Liver (tissue), 8 donors: ENCODE measurements at regions not wholly inside any gene's neighbourhood (a gene's known extent, or its start where the extent isn't known, plus 50 kb on each side); places are given as distances from the start of the nearest gene placed in this dataset.

Experiments
- DNase-seq: peaks from one replicate; pipeline ENCODE4 v3.0.0-alpha.2; 2017; ENCODE audit warnings: low spot score
- H3K27ac ChIP-seq, 2 donors: one replicate each; pipeline ENCODE4 v1.7.0; 2013; ENCODE audit warnings: inconsistent platforms in 2 of 2, low read length in 2 of 2, control low read depth in 1 of 2, low read depth in 1 of 2, mild to moderate bottlenecking in 1 of 2
- H3K27me3 ChIP-seq, 4 donors: one replicate each; pipeline versions ENCODE4 v1.6.1 to v1.7.0; 2013; ENCODE audit warnings: low read length in 3 of 4, inconsistent platforms in 1 of 4, mild to moderate bottlenecking in 1 of 4, moderate library complexity in 1 of 4; ENCODE audit not compliant: control insufficient read depth in 4 of 4, insufficient read depth in 4 of 4
- H3K36me3 ChIP-seq, 4 donors: one replicate each; pipeline versions ENCODE4 v1.6.1 to v1.7.0; 2013; ENCODE audit warnings: low read length in 3 of 4, mild to moderate bottlenecking in 3 of 4, low read depth in 1 of 4, moderate library complexity in 1 of 4; ENCODE audit not compliant: control insufficient read depth in 4 of 4, insufficient read depth in 3 of 4
- H3K4me1 ChIP-seq, 4 donors: one replicate each; pipeline versions ENCODE4 v1.6.1 to v1.7.0; 2013; ENCODE audit warnings: low read length in 3 of 4, mild to moderate bottlenecking in 3 of 4, moderate library complexity in 1 of 4; ENCODE audit not compliant: control insufficient read depth in 4 of 4, insufficient read depth in 4 of 4
- H3K4me3 ChIP-seq, 3 donors: one replicate each; pipeline versions ENCODE4 v1.6.1 to v1.7.0; 2013; ENCODE audit warnings: low read length in 3 of 3, control low read depth in 1 of 3, low read depth in 1 of 3, mild to moderate bottlenecking in 1 of 3
- H3K9ac ChIP-seq, 2 donors: one replicate each; pipeline ENCODE4 v1.7.0; 2013; ENCODE audit warnings: low read length in 2 of 2, mild to moderate bottlenecking in 2 of 2, moderate library complexity in 2 of 2, control low read depth in 1 of 2, low read depth in 1 of 2
- H3K9me3 ChIP-seq, 4 donors: one replicate each; pipeline versions ENCODE4 v1.6.1 to v1.7.0; 2013; ENCODE audit warnings: low read length in 3 of 4; ENCODE audit not compliant: control insufficient read depth in 4 of 4
- ATF3 ChIP-seq: IDR thresholded peaks from 2 replicates; pipeline ENCODE4 v1.6.1; 2016; ENCODE audit warnings: antibody characterized with exemption
- EGR1 ChIP-seq, 2 donors: IDR thresholded peaks; 2 replicates each; pipeline ENCODE4 v1.6.1; 2016 to 2018; ENCODE audit warnings: antibody characterized with exemption in 2 of 2, low read depth in 2 of 2
- FOXA1 ChIP-seq: IDR thresholded peaks from 2 replicates; pipeline ENCODE4 v1.6.1; 2016; ENCODE audit warnings: antibody characterized with exemption
- FOXA2 ChIP-seq: IDR thresholded peaks from 2 replicates; pipeline ENCODE4 v1.6.1; 2016; ENCODE audit warnings: antibody characterized with exemption
- GABPA ChIP-seq, 2 donors: IDR thresholded peaks in 1 of 2; conservative IDR thresholded peaks in 1 of 2; 2 replicates each; pipeline ENCODE4 v1.6.1; 2016; ENCODE audit warnings: antibody characterized with exemption in 2 of 2, mild to moderate bottlenecking in 1 of 2, moderate library complexity in 1 of 2
- HNF4A ChIP-seq, 2 donors: conservative IDR thresholded peaks; 2 replicates each; pipeline ENCODE4 v1.6.1; 2016; ENCODE audit warnings: antibody characterized with exemption in 2 of 2, mild to moderate bottlenecking in 2 of 2
- HNF4G ChIP-seq: IDR thresholded peaks from 2 replicates; pipeline ENCODE4 v1.6.1; 2016; ENCODE audit warnings: antibody characterized with exemption
- JUND ChIP-seq, 2 donors: IDR thresholded peaks; 2 replicates each; pipeline ENCODE4 v1.6.1; 2016; ENCODE audit warnings: antibody characterized with exemption in 2 of 2
- NR2F2 ChIP-seq: IDR thresholded peaks from 2 replicates; pipeline ENCODE4 v1.6.1; 2016; ENCODE audit warnings: antibody characterized with exemption
- SP1 ChIP-seq: IDR thresholded peaks from 2 replicates; pipeline ENCODE4 v1.6.1; 2018; ENCODE audit warnings: antibody characterized with exemption, mild to moderate bottlenecking
- TAF1 ChIP-seq: conservative IDR thresholded peaks from 2 replicates; pipeline ENCODE4 v1.6.1; 2016; ENCODE audit warnings: antibody characterized with exemption, mild to moderate bottlenecking
- YY1 ChIP-seq: IDR thresholded peaks from 2 replicates; pipeline ENCODE4 v1.6.1; 2016; ENCODE audit warnings: antibody characterized with exemption, mild to moderate bottlenecking
- WGBS: extraction: QIAGEN DNeasy Blood & Tissue Kit; methylation state at CpG from one replicate; pipeline ENCODE4 v1.1.7; 2013; 5-methylcytosine and 5-hydroxymethylcytosine counted together
- TF ChIP-seq, protein P1 (sequence below): fragments of 150-350 bp; IDR thresholded peaks from 2 replicates; pipeline ENCODE4 v1.5.1; 2017; ENCODE audit warnings: improper control_type of control experiment, low read depth, low read length; ENCODE audit not compliant: missing input control
- TF ChIP-seq, protein P2 (sequence below): IDR thresholded peaks from 2 replicates; pipeline ENCODE4 v1.6.1; 2016; ENCODE audit warnings: antibody characterized with exemption, mild to moderate bottlenecking
- donor health status: healthy.
- donor health status: healthy.
- donor health status: healthy.
- donor health status: healthy.
- donor health status: healthy.

GRCh38 chr20:50434321-50434652 lies 75.9 kb upstream of the PTPN1 start:
- H3K27ac ChIP-seq = no peak overlapping the region
- no peaks in the 10 kb centered on the region for H3K4me1 ChIP-seq
- H3K36me3 ChIP-seq = no peaks in the 10 kb centered on the region
- H3K4me3 ChIP-seq = no peak overlapping the region
- TF ChIP-seq FOXA2 (no peak), JUND (IDR thresholded peaks at IDR 0.05) (no peak), NR2F2 (no peak), EGR1 (IDR thresholded peaks at IDR 0.05; ENCODE audit: low read depth in 2 of 2) (no peak), HNF4A (conservative IDR thresholded peaks at IDR 0.05) (no peak), HNF4G (no peak), YY1 (no peak), GABPA (IDR thresholded peaks at IDR 0.05 in 1 of 2, conservative IDR thresholded peaks at IDR 0.05 in 1 of 2) (no peak)
- TF ChIP-seq, protein P1, sequence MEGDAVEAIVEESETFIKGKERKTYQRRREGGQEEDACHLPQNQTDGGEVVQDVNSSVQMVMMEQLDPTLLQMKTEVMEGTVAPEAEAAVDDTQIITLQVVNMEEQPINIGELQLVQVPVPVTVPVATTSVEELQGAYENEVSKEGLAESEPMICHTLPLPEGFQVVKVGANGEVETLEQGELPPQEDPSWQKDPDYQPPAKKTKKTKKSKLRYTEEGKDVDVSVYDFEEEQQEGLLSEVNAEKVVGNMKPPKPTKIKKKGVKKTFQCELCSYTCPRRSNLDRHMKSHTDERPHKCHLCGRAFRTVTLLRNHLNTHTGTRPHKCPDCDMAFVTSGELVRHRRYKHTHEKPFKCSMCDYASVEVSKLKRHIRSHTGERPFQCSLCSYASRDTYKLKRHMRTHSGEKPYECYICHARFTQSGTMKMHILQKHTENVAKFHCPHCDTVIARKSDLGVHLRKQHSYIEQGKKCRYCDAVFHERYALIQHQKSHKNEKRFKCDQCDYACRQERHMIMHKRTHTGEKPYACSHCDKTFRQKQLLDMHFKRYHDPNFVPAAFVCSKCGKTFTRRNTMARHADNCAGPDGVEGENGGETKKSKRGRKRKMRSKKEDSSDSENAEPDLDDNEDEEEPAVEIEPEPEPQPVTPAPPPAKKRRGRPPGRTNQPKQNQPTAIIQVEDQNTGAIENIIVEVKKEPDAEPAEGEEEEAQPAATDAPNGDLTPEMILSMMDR = no peak
- TF ChIP-seq, protein P2, sequence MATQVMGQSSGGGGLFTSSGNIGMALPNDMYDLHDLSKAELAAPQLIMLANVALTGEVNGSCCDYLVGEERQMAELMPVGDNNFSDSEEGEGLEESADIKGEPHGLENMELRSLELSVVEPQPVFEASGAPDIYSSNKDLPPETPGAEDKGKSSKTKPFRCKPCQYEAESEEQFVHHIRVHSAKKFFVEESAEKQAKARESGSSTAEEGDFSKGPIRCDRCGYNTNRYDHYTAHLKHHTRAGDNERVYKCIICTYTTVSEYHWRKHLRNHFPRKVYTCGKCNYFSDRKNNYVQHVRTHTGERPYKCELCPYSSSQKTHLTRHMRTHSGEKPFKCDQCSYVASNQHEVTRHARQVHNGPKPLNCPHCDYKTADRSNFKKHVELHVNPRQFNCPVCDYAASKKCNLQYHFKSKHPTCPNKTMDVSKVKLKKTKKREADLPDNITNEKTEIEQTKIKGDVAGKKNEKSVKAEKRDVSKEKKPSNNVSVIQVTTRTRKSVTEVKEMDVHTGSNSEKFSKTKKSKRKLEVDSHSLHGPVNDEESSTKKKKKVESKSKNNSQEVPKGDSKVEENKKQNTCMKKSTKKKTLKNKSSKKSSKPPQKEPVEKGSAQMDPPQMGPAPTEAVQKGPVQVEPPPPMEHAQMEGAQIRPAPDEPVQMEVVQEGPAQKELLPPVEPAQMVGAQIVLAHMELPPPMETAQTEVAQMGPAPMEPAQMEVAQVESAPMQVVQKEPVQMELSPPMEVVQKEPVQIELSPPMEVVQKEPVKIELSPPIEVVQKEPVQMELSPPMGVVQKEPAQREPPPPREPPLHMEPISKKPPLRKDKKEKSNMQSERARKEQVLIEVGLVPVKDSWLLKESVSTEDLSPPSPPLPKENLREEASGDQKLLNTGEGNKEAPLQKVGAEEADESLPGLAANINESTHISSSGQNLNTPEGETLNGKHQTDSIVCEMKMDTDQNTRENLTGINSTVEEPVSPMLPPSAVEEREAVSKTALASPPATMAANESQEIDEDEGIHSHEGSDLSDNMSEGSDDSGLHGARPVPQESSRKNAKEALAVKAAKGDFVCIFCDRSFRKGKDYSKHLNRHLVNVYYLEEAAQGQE = no peak
- no peak for DNase-seq
- H3K9me3 ChIP-seq = no peaks in the 10 kb centered on the region
- WGBS = 98% methylated on average over 1 of the region's 1 CpG
- no peak overlapping the region for H3K9ac ChIP-seq
- no peaks in the 10 kb centered on the region for H3K27me3 ChIP-seq

- TF ChIP-seq FOXA2 (no peak), YY1 (no peak), GABPA (IDR thresholded peaks at IDR 0.05 in 1 of 2, conservative IDR thresholded peaks at IDR 0.05 in 1 of 2) (no peak), HNF4G (no peak), TAF1 (no peak), SP1 (no peak), FOXA1 (no peak), EGR1 (IDR thresholded peaks at IDR 0.05; ENCODE audit: low read depth in 2 of 2) (no peak), JUND (IDR thresholded peaks at IDR 0.05) (no peak), NR2F2 (no peak), ATF3 (no peak)
- no peak for DNase-seq
- no peaks in the 10 kb centered on the region for H3K9me3 ChIP-seq
- no peak overlapping the region for H3K4me3 ChIP-seq
- H3K9ac ChIP-seq = no peak overlapping the region
- 51% methylated on average over 6 of the region's 6 CpGs for WGBS
- H3K27me3 ChIP-seq = no peaks in the 10 kb centered on the region
- no peaks in the 10 kb centered on the region for H3K36me3 ChIP-seq
- H3K27ac ChIP-seq = no peak overlapping the region
- no peaks in the 10 kb centered on the region for H3K4me1 ChIP-seq
Observed at GRCh38 chr20:50434653-50435396, 75.4 kb upstream of the PTPN1 start.
